ENCODE measurements at regions not wholly inside any gene's neighbourhood (a gene's known extent, or its start where the extent isn't known, plus 50 kb on each side); places are given as distances from the start of the nearest gene placed in this dataset.
"Not testable (repeated sequence)": the region's sequence is repeated elsewhere in the genome, so short reads cannot be mapped to it uniquely, and the experiment has no call there.

- H3K4me3 ChIP-seq (ENCODE audit: low read length): no peak overlapping the region
- DNase-seq (ENCODE audit: low read depth, low spot score): no peak
Observed at GRCh38 chr2:12008425-12009061, 262.1 kb downstream of the LPIN1 start.

- DNase-seq (ENCODE audit: low read depth, low spot score): no peak
- no peak overlapping the region for H3K4me3 ChIP-seq (ENCODE audit: low read length)
Observed at GRCh38 chr2:12009323-12009905, 263.0 kb downstream of the LPIN1 start.

GRCh38 chr2:12010059-12010458 lies 263.6 kb downstream of the LPIN1 start:
- DNase-seq (ENCODE audit: low read depth, low spot score): no peak
- no peak overlapping the region for H3K4me3 ChIP-seq (ENCODE audit: low read length)

GRCh38 chr2:12010779-12011178 lies 264.3 kb downstream of the LPIN1 start:
- DNase-seq (ENCODE audit: low read depth, low spot score): no peak
- H3K4me3 ChIP-seq (ENCODE audit: low read length): no peak overlapping the region

- no peak for DNase-seq (ENCODE audit: low read depth, low spot score)
- no peak overlapping the region for H3K4me3 ChIP-seq (ENCODE audit: low read length)
Observed at GRCh38 chr2:12014088-12014960, 267.9 kb downstream of the LPIN1 start.

- H3K4me3 ChIP-seq (ENCODE audit: low read length): no peak overlapping the region
- DNase-seq (ENCODE audit: low read depth, low spot score): no peak
Observed at GRCh38 chr2:12017499-12018157, 271.2 kb downstream of the LPIN1 start.

- H3K4me3 ChIP-seq (ENCODE audit: low read length); DNase-seq (ENCODE audit: low read depth, low spot score): not testable (repeated sequence)
Observed at GRCh38 chr2:12018726-12019125, 272.3 kb downstream of the LPIN1 start.

- no peak overlapping the region for H3K4me3 ChIP-seq (ENCODE audit: low read length)
Observed at GRCh38 chr2:12020833-12021469, 274.5 kb downstream of the LPIN1 start.

GRCh38 chr2:12024197-12024907 lies 277.9 kb downstream of the LPIN1 start:
- DNase-seq (ENCODE audit: low read depth, low spot score); H3K4me3 ChIP-seq (ENCODE audit: low read length): not testable (repeated sequence)

More at GRCh38 chr2:12020833-12021469, 274.5 kb downstream of the LPIN1 start:
- DNase-seq (ENCODE audit: low read depth, low spot score): no peak

GRCh38 chr2:12027136-12027535 lies 280.7 kb downstream of the LPIN1 start:
- H3K4me3 ChIP-seq (ENCODE audit: low read length): no peak overlapping the region
- no peak for DNase-seq (ENCODE audit: low read depth, low spot score)

- no peak overlapping the region for H3K4me3 ChIP-seq (ENCODE audit: low read length)
- no peak for DNase-seq (ENCODE audit: low read depth, low spot score)
Observed at GRCh38 chr2:12031866-12032265, 285.4 kb downstream of the LPIN1 start.

GRCh38 chr2:12032398-12032797 lies 286.0 kb downstream of the LPIN1 start:
- no peak for DNase-seq (ENCODE audit: low read depth, low spot score)
- no peak overlapping the region for H3K4me3 ChIP-seq (ENCODE audit: low read length)

GRCh38 chr2:12032975-12033374 lies 286.5 kb downstream of the LPIN1 start:
- DNase-seq (ENCODE audit: low read depth, low spot score): no peak

GRCh38 chr2:12033494-12033893 lies 287.1 kb downstream of the LPIN1 start:
- no peak overlapping the region for H3K4me3 ChIP-seq (ENCODE audit: low read length)
- DNase-seq (ENCODE audit: low read depth, low spot score): no peak

More at GRCh38 chr2:12032975-12033374, 286.5 kb downstream of the LPIN1 start:
- H3K4me3 ChIP-seq (ENCODE audit: low read length): no peak overlapping the region

- no peak overlapping the region for H3K4me3 ChIP-seq (ENCODE audit: low read length)
Observed at GRCh38 chr2:12034382-12034781, 287.9 kb downstream of the LPIN1 start.

GRCh38 chr2:12035029-12035720 lies 288.7 kb downstream of the LPIN1 start:
- H3K4me3 ChIP-seq (ENCODE audit: low read length): no peak overlapping the region
- no peak for DNase-seq (ENCODE audit: low read depth, low spot score)

More at GRCh38 chr2:12034382-12034781, 287.9 kb downstream of the LPIN1 start:
- DNase-seq (ENCODE audit: low read depth, low spot score): no peak

- H3K4me3 ChIP-seq (ENCODE audit: low read length): no peak overlapping the region
- DNase-seq (ENCODE audit: low read depth, low spot score): no peak
Observed at GRCh38 chr2:12035956-12036639, 289.7 kb downstream of the LPIN1 start.

- no peak for DNase-seq (ENCODE audit: low read depth, low spot score)
- H3K4me3 ChIP-seq (ENCODE audit: low read length): no peak overlapping the region
Observed at GRCh38 chr2:12036640-12036983, 290.2 kb downstream of the LPIN1 start.
